Suppressor macrophage treated with lipopolysaccharide for 1 hour (primary cell): ENCODE measurements at regions not wholly inside any gene's neighbourhood (a gene's known extent, or its start where the extent isn't known, plus 50 kb on each side); places are given as distances from the start of the nearest gene placed in this dataset.
A peak's percentile ranks its signal among the peaks of the same experiment; 100 is the strongest.

Source experiments
- DNase-seq, 3 donors: peaks; one replicate each; pipeline ENCODE4 v3.0.0-alpha.2; 2020 to 2022

DNA sequence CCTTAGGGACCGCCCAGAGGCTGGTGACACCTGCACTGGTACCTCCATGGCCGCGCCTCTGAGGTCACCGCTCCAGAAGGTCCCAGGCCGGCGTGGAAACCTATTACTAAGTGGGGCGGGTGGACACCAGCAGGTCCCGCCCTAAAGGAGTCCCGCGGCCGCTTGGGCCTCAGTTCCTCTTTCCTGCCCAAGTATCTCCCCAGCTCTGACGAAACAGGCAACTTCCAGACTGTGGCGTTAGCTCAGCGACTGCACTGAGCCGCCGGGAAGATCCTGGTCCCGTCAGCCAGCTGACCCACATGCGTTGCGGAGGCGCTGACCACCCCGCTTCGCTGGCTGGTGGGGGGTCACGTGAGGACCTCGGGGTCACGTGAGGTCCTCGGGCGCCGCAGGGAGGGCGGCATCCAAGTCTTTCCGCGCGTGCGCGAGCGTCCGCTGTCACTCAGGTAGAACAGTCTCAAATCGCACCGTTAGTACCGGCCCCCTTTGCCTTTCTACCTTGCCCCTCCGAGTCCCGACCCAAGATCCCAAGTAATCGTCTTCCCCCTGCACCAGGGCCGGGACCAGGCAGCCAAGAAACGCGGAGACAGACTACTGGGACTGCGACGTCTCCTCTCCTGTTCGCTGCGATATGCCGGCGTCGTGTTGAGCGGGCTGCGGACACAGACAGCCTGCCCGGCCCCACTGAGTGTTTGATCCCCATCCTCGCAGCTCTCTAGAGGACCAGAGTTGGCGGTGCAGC is 53.7 kb upstream of the KDM4C start:
- DNase-seq = peak; percentile 93 to 99 (median 94)

DNA sequence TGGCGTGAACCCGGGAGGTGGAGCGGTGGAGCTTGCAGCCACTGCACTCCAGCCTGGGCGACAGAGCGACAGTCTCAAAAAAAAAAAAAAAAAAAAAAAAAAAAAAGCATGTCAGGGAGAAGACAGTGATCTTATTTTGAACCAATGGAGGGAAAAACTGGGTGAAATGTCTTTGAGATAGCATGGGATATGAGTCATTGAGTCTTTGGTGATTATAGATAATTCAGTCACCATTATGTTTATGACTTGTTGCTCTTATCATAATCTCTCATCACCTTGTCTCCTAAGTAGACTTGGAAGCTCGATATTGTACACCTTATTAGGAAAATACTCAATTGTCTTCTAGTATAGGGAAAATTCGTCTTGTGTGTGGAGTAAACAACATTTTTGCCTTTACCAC is 55.1 kb upstream of the KDM4C start:
- no peak for DNase-seq

GRCh38 chr9:6696178-6696577 is 50.6 kb upstream of the GLDC start:
- no peak for DNase-seq

DNA sequence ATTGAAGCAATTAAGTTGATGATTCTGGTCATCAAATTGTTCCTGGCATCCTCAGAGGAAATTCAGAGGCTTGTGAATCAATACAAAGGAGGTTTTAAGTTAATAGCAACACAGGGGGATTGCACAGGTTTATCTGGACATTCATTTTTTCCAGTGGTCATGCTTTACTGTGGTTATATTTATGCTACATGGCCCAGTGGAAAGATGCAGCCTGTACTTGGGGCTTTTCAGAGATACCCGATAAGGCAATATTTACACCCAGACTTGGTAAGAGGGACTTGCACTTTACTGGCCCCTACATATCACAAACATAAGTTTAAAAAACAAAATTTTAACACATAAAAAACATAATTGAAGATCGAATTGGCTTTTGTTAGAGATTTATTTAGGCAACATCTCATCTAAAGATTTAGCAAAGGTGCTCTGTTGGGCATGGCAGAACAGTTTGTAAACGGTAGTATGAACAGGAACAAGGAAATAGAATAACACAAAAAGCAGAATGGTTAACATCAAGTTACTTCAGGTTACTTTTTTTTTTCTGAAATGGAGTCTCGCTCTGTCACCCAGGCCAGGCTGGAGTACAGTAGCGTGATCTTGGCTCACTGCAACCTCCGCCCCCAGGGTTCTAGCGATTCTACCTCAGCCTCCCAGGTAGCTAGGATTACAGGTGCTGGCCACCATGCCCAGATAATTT is 49.7 kb upstream of the GLDC start:
- DNase-seq = no peak
